Glomerular endothelial cell (primary cell): ENCODE measurements at regions not wholly inside any gene's neighbourhood (a gene's known extent, or its start where the extent isn't known, plus 50 kb on each side); places are given as distances from the start of the nearest gene placed in this dataset.
"Not testable (repeated sequence)": the region's sequence is repeated elsewhere in the genome, so short reads cannot be mapped to it uniquely, and the experiment has no call there.

Experiments used
- DNase-seq: peaks from one replicate; pipeline ENCODE4 v3.0.0-alpha.2; 2011; ENCODE audit warnings: low read depth, low spot score; ENCODE audit errors: extremely low read depth

DNA sequence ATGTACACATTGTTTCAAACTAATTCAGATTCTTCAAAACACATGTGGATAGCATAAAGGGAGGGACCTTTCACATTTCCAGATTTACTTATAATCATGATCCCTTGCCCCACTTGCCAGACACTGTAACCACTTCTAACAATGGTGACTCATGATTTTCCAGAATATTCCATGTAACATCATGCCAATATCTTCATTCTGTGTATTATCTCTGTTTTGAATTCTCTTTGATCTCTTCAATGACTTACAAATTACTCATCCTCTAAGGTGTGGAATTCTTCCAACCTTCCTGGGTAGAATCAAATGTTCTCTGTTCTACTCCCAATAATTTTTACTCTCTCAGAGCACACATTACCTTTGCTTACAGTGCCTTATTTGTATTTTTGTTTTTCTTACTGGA lies 517.1 kb downstream of the PCDH7 start:
- DNase-seq, result no peak

DNA sequence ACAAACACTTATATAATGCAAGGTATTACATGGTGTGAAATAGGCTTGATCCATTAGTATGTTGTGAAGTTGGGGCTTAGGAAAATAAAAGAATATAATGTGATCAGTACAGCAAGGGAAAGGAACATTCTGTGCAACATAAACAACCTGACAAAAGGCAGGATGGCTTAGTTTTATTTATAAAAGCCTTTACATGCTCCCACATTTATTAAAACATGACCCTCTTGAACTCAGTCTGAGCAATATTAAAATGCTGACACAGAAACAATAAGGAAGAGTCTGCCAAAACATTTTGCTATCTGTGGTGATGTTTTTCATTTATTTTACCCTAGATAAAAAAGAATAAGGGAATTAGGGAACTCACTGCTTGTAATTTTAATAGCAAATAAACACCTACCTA lies 519.7 kb downstream of the PCDH7 start:
- DNase-seq, result no peak

DNA sequence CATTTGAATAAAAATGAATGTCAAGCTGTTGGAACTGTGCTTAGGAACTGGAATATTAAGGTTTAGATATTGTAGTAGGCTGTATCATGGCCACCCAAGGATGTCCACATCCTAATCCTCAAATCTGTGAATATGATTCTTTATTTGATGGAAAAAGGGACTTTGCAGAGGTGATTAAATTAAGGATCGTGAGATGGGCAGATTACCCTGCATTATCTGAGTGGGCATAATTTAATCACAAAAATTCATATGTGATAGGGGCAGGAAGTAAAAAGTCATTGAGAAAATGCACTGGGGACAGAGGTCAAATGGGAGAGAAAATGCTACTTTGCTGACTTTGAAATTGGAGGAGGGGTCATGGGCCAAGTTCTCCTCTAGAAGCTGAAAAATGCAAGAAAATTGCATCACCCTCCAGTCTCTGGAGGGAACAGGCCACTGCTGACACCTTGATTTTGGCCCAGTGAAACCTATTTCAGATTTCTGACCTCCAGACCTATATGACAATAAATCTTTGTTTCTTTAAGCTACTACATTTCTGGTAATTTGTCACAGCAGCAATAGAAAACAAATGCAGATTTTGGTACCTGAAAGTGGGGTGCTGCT lies 521.4 kb downstream of the PCDH7 start:
- DNase-seq, result no peak

DNA sequence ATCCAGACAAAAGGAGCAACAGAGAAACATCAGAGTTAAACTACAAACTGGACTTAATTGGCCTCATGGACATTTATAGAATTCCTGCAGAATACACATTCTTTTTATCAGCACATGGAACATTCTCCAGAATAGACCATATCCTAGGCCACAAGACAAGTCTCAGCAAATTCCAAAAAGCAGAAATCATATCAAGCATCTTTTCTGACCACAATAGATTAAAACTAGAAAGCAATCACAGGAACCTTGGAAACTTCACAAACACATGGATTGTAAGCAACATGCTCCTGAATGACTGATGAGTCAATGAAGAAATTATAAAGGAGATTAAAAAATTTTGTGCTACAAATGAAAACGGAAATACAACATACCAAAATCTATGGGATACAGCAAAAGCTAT lies 526.7 kb downstream of the PCDH7 start:
- DNase-seq, result no peak

DNA sequence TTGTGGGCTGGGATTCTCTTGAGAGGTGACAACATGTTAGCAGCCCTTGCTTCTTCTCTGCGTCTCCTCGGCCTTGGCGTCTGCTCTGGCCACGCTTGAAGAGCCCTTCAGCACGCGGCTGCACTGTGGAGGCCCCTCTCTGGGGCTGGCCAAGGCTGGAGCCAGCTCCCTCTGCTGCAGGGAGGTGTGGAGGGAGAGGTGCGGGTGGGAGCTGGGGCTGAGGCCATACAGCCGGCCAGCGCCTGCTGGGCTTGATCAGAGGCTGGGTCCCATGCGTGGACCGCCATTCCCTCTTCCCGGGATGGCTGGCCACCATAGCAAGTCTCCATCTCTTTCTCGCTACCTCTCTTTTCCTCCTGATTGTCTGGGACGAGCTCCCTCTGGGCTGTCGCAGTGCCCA lies 539.0 kb downstream of the PCDH7 start:
- DNase-seq, result no peak

DNA sequence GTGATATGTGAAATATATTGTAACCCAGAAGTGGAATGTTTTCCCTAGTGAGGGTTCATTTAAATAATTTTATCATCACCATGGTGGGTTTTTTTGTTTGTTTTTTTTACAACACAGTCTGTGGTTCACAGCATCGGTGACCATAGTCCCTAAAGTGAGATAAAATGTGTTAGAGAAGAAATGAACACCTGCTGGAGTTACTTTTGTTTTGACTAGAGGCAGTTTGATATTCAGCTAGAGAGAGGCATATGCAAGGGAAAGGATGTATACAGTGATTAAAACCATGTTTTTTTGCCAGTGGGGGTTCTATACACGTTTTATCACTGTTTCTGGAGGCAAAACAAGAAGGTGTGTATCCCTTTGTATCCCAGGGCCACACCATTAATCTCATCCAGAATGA lies 541.5 kb downstream of the PCDH7 start:
- DNase-seq, result no peak

DNA sequence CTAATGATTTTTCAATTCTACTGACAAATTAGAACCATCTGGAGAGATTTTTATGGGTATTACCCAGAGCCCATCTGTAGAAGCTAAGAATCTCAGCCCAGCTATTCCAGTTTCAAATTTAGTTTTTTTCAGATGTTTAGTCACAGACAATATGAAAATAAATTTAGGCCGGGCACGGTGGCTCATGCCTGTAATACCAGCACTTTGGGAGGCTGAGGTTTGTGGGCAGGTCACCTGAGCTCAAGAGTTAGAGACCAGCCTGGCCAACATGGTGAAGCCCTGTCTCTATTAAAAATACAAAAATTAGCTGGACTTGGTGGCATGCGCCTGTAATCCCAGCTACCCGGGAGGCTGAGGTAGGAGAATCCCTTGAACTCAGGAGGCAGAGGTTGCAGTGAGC lies 545.9 kb downstream of the PCDH7 start:
- DNase-seq, result not testable (repeated sequence)

DNA sequence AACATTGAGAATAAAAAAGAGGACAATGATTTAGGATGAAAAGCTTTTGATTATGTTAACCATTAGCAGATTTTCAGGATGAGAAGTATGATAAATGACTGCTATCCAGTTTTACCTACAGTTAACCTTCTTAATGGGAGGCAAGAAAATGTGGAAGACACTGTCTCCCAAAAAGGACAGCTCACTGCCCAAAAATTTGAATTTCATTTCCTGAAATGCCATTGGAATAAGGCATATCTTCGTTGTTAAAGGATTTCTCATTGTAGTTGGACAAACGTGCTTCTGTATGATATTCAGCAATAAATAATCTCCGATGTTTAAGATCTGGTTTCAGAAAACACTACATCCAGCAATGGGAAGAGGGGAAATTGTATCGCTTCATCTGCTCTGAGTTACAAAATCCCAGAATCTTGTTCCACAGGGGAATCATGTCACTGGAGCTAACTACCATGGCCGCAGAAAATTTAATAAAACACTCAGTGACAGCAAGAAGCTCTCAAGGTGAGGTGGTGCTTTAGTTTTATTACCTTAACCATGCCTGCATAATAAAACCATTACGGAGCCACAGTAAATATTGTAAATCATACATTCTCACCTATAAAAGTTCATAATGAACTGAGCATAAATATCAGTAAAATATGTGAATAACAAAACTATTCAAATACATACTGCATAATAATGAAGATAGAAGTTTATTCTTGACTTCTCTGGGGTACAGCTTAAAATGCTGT lies 552.3 kb downstream of the PCDH7 start:
- no peak for DNase-seq

DNA sequence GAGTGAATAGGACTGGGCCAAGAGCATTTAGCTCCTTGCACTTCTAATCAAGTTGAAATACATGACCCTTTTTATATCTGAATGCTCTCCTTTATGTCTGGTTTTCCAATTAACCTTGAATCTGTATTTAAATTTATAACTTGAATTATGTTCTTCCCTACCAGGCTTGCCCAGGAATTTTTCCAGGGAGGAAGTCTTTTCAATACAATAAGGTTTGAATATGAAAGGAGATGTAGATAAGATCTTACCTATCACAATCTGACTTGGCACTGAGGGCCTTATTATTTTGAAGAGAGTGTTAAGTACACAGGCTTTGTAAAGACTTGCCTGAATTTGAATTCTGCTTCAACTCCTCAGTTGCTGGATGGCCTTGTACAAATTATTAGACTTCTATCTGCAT lies 555.7 kb downstream of the PCDH7 start:
- no peak for DNase-seq

DNA sequence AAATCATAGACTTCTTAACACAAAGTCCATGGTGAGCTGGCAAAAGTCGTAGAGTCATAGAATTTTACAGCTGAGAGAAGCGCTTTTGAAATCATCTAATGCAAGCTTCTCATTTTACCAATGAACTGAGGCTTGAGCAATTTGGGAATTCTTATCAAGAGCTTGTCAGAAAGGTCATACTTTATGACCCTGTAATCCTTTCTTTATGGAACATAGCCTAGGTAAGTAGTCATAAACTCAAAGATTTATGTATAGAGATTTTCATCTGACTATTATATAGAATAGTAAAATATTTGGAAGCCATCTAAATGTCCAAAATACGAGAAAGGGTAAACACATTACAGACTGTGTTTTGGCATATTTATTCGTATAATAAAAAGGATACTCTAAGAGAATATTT lies 563.5 kb downstream of the PCDH7 start:
- DNase-seq, result no peak

DNA sequence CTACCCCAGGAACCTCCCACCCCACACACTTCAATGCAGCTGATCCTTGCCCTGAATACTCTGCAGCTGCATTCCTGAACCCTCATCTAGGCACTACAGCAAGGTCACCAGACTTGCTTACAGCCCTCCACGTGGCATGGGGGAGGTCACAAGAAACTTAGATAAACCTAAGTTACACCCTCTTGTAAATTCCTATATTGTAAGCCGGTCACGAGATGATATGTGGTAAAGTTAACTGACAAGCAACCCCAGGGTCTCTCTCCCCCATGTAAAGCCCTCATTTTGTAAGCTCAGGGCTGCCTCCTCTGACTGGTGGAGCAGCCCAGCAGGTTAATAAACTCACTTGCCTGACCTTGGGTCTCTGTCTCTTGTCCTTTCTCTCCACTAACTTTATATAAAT lies 570.7 kb downstream of the PCDH7 start:
- DNase-seq, result no peak

DNA sequence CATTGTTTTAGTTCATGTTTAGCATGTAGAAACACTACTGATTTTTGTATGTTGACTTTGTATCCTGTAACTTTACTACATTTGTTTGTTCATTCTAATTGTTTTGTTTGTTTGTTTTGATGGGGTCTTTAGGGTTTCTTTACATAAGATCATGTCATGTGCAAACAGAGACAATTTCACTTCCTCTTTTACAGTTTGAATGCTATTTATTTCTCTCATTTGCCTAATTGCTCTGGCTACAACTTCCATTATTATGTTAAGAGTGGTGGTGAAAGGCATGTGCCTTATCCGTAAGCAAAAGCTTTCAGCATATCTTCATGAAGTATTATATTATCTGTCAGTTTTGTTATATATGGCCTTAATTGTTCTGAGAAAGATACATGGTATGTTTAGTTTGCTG lies 571.1 kb downstream of the PCDH7 start:
- DNase-seq, result no peak

DNA sequence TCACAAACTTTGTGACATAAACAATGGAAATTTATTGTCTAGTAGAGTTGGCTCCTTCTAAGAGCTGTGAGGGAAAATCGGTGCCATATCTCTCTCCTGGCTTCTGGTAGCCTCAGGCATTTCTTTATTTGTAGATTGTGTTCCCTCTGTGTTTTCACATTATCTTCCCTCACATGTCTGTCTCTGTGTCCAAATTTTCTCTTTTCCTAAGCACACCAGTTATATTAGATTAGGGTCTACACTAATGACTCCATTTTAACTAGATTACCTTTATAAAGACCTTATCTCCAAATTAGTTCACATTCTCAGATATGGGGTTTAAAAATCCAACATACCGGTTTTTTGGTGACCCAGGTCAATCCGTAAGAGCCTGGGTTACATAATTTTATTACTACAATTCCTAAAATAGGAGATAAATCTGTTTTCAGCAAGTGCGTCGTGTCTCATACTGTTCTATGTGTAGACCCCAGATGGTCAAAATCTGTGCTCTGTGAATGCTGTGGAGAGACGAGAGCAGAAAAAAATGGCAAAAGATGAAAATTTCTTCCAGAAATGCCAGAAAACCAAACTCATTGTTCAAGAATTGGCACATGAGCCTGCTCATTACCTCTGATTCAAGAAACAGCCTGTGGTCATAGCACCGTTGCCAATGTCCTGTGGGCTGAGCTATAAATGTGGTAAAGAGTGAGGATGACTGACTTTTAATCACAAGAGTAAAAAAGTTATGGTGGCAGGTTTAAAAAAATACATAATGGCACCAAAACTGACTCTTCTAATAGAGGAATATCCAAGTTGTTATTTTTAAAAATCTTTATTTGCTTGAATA lies 574.7 kb downstream of the PCDH7 start:
- DNase-seq, result no peak

DNA sequence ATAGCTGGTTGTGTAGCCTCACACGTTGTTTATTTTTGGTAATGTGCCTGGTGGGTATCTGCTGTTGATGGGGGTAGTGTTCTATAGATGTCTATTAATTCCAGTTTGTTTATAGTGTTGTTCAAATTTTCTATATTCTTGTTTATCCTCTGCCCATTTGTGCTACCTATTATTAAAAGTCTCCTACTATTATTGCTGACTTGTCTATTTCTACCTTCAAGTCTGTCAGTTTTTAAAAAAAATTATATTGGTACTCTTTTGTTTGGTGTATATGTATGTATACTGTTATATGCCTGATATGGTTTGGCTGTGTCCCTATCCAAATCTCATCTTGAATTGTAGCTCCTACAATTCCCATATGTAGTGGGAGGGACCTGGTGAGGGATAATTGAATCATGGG lies 578.6 kb downstream of the PCDH7 start:
- no peak for DNase-seq

DNA sequence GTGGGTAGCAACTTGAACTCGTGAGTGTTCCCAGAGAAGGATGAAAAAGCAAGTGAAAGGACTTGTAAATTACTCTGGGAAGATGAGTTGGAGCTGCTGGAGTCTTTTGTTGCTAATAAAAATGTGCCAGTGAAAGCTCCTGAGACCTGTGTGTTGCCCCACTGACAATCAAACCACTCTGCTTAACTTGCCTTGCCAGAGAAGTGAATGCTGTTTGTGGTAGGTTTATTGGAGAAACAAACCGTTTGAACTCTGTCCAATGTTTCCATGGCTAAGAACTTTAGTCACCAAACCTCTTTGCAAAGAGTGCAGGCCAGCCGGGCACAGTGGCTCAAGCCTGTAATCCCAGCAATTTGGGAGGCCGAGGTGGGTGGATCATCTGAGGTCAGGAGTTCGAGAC lies 586.9 kb downstream of the PCDH7 start:
- no peak for DNase-seq

DNA sequence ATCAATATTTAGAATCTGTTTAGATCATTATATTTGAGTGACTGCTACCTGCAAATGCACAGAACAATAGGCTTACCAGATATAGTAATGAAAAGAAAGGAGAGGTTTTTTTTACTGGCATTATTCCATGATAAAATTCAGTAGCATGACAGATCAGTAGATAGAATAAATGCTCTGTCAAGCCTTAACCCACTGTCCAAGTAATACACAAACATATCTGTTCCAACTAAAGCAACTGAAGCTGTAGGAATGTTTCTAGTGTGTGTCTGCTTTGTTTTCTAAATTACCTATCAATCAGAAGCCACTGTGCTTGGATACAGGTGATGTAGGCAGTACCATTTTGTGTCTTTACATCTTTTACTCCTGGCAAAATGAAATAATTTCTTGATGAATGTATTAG lies 604.6 kb downstream of the PCDH7 start:
- DNase-seq, result no peak

DNA sequence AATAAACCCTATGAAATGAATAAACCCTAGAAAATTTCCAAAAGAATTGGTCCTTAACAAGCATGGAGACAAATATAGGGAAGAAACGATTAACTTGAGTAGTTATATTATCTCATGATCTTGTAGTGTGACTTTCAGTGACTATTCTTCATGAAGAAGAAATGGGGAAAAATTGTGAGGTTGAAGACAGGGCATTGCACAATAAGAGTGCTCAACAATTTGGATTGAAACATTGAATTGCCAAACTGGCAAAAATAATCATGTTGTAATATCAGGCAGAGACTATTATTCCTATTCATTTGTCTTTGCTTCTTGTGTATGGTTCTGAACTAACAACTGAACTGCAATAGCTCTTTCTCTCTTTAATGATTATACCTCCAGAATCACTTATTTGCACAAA lies 605.1 kb downstream of the PCDH7 start:
- DNase-seq, result no peak

DNA sequence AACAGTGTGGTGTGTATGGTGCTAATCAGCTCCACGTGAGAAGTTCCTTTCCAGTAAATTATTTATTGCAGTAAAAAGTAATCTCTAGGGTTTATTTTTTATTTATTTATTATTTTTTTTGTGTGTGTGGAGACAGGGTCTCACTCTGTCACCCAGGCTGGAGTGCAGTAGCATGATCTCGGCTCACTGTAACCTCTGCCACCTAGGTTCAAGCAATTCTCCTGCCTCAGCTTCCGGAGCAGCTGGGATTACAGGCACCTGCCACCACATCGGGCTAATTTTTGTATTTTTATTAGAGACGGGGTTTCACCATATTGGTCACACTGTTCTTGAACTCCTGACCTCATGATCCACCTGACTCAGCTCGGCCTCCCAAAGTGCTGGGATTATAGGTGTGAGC lies 606.9 kb downstream of the PCDH7 start:
- DNase-seq, result no peak

DNA sequence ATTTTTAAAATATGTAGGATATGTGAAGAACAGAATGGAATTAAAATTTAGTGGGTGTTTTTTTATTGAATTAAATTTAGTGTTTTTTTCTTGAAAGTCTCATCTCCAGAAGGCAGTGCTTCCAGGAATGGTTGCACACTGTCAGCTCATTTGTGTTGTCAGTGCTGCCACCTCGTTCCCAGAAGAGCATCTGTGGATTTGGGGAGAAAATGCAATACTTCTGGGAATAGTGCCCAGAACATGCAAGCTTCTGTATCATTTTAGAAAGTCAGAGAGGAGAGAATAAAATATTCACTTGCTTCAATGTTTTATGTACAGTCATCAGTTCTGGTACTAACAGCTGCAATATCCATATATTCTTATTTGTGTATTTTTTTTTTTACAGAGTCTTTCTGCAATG lies 608.8 kb downstream of the PCDH7 start:
- no peak for DNase-seq

DNA sequence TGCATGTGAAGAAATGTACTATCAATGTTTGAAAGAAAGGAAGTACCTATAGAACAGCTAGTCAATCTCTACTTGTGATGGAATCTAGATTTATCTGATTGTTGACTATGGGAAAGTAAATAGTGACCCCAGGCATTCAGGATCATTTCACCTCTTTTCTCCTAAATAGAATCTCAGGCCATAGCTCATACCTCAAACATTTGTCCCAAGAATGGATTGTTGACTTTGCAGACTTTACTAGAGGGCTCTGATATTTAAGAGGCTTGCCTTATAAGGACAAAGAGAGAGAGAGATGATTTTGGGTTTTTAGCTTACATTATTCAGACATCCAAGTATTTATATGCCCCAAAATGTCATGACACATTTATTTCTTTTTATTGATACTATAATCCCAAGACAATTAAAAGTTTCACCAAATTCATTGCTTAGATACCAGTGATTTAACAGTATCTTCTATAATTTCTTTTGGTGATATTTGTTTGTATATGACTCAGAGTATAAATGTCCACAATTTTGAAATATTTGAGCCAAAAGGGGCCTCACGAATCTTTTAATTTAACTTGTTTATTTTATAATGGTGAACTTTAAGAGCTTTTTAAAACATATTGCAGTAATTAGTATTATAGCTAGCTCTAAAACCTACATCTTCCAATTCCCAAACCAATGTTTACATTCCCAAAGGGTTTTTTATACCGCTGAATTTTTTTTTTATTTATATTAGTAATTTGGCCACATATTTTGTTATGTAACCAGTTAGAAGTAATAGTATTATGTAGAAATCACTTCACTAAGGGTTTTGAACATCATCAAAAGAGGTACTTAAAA lies 614.1 kb downstream of the PCDH7 start:
- no peak for DNase-seq

DNA sequence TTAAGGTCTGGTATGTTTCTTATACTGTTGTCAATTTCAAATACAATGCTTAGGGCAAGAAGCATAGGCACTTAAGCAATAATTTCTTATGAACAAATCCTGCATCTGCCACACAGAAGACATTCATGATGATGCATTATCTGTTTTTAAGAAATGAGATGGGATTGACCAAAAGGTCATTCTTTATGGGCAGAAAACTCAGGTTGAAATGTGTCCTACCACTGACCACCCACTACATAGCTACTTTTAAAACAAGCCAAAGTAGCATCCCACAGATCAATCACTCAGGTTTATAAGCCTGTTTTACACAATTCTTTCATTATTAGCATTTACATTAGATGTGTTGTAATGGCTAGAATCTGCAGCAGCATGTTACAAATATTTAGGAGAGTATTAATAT lies 617.8 kb downstream of the PCDH7 start:
- no peak for DNase-seq
